Erythroblast (primary cell): ENCODE measurements at regions not wholly inside any gene's neighbourhood (a gene's known extent, or its start where the extent isn't known, plus 50 kb on each side); places are given as distances from the start of the nearest gene placed in this dataset.

Source experiments
- GATA1 ChIP-seq: IDR thresholded peaks from 2 replicates; pipeline ENCODE4 v1.6.1; 2011; ENCODE audit warnings: low read depth, mild to moderate bottlenecking, control low read depth, low read length, moderate library complexity
- POLR2A ChIP-seq: IDR thresholded peaks from 2 replicates; pipeline ENCODE4 v1.6.1; 2011; ENCODE audit warnings: mild to moderate bottlenecking, low read length

DNA sequence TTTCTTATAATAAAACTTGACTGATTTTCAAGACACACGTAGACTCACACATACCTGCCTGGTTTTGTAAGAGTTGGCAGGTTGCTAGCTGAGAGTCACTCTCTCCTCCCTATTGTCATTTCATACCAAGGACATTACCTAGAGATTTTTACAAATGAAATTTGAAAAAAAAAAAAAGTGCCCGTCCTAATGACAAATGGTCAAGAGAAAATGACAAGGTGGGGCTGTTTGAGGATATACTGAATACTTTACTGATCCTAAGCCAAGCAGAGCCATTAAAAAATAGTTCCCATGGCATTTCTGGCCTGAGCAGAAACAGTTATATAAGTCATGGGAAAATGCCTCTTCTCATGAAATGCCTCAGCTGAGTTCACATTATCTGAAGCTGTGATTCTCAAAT, 150.2 kb downstream of the DYRK2 start:
- TF ChIP-seq POLR2A (no peak), GATA1 (no peak)
